Lung microvascular endothelial cell (primary cell): ENCODE measurements at regions not wholly inside any gene's neighbourhood (a gene's known extent, or its start where the extent isn't known, plus 50 kb on each side); places are given as distances from the start of the nearest gene placed in this dataset.

Source experiments
- DNase-seq, 2 donors: peaks; one replicate each; pipeline versions ENCODE4 v3.0.0 to v3.0.0-alpha.2; 2010; ENCODE audit warnings: low read depth in 2 of 2

- no peak for DNase-seq
These were observed 221.9 kb upstream of the GBE1 start for GRCh38 chr3:81983382-81983781.

DNA sequence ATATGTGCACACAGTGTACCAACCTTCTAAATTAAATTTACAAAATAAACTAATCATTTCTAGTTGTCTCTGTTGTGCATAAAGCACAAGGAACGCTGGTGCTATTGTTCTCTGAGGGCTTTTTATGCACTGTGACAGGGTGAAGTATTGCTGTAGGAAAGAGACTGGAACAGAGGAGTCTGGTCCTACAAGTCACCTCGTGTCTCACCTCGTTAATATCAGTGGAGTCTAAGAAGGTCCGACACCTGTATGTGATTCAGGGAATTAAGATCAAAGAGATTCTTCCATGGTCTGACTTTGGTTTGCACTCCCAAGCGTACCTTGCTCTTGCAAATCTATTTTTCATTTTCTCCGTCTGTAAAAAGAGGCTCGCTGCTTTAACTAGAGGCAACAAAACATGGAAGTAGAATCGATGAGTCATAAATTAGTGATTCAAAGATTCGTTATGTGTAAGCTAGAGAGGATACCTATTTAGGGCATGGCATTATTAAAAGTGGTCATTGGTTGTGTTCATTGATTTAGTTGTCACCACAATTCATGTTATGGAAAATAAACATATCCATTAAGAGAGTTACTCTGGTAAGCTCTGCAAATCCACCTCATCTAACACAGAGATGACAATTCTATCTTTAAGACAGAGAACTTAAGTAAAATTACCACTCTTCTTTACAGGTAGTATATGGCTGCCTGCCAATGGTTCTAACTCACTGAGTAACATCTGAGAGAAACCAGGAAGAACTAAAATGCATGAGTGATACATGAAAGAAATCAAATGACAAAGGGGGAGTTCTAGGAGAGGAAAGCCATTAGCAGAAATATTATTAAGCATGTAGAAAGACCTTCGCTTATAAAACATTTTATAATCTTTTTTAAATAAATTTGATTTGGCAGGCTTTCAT, 219.4 kb upstream of the GBE1 start:
- peak in 1 of 2 donors; percentile 20 for DNase-seq

- no peak for DNase-seq
These were observed 213.3 kb upstream of the GBE1 start for GRCh38 chr3:81974751-81975150.

DNA sequence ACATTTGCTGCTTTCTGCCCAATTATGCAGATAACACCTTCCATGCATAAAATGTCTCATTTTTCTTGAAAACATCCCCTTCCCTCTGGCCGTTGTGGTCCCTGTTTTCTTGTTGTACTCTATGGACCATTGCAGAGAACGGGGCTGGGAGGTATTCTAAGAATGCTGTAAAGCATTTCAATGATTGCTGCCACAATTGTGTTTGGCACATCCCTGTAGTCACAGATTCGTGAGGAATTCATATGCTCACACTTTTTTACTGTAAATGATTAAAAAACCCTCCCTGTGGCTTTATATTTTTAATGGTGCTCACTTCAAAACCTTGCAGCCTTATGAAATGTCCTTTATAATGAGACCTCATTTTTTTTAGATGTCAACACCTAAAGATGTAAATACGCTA, 207.2 kb upstream of the GBE1 start:
- no peak for DNase-seq

- DNase-seq: no peak
These were observed 205.9 kb upstream of the GBE1 start for GRCh38 chr3:81967393-81967792.

DNA sequence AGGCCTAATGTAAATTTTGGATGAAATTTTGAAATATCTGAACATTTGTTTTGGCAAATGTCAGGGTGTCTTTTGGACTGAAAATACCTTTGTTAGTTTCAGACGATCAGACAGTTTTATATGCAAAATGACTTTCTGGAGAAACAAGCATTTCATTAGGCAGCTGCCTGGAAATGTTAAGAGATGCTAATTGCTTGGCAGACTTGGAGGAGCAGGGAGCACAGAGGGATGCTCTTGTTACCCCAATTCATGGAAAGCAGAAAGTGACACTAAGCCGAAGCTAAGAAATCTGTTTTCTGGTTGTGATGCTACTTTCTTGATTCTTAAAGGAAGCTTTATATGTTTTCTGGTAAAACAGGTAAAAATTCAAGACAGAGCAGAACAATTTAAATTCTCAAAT, 204.3 kb upstream of the GBE1 start:
- no peak for DNase-seq

DNA sequence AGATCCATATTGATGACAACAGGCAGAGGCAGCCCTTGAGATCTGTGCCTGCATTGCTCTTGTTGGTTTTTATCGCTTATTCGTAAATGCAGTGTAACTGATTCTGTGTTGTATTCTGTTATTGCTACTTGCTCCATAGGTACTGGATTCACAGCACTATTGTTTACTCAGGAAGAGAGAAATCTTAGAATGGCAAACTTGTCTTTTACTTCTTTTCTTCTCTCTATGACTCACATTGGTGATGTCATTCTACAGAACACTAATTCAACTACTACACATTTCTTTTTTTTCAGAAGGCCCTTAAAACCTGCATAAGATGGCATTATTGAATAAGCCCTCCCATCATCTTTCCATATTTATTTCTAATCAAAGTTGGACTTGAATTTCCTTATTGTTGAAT, 201.0 kb upstream of the GBE1 start:
- no peak for DNase-seq

GRCh38 chr3:81958972-81959640, 197.7 kb upstream of the GBE1 start:
- DNase-seq: peak in 1 of 2 donors; percentile 0

- no peak for DNase-seq
These were observed 194.4 kb upstream of the GBE1 start for GRCh38 chr3:81955878-81956277.

DNA sequence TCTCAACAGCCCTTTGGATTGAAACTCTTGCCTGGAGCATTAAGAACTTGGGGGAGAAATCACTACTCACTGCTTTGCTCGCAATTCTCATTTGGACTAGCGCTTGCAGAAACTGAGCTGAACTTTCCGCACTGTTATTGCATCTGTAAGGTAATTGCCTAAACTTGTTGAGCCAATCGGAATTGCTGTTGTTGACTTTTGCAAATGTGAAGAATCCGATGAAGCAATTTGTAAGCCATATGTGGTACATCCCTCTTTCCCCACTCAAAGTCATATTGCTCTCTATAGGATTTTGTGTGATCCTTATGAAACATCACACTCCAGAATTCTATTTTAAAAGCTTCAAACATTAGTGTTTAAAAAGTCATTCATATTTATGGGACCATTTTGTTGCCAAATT, 191.7 kb upstream of the GBE1 start:
- DNase-seq: no peak

- no peak for DNase-seq
These were observed 190.7 kb upstream of the GBE1 start for GRCh38 chr3:81952141-81952540.

GRCh38 chr3:81951636-81952035, 190.2 kb upstream of the GBE1 start:
- DNase-seq: no peak

DNA sequence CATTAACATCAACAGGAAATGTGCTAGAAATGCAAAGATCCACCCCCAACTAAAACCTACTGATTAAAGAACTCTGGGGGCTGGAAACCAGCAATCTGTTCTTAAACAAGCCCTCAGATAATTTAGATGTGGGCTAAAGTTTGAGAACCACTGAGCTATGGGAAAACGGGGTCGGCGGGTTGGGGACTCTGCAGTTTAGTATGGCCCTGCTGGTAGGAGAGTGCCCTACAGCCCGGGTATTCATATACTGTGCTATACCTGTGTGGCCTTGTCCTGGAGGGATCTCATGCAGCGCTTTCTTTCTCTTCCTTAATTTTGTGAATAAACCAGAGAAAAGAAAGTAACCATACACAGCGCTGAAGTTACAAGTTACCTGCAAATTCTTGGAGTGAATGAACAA, 189.7 kb upstream of the GBE1 start:
- no peak for DNase-seq

DNA sequence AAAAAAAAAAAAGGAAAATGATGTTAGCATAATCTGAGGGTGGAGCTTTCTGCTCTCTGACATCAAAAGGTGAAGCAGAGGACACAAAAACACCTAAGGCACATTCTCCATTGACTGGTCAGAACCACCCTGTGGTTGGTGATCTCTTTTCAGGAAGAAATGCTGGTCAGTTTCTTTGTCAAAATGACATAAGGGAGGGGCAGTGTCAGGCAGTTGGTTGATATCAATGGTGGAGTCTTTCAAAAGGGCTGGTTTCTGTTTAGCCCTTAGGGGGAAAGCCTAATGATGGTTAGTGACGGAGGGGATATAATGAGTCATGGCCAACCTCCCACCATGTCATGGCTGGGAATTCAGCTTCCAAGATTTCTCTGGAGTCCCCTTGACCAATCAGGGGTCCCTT, 185.9 kb upstream of the GBE1 start:
- no peak for DNase-seq

DNA sequence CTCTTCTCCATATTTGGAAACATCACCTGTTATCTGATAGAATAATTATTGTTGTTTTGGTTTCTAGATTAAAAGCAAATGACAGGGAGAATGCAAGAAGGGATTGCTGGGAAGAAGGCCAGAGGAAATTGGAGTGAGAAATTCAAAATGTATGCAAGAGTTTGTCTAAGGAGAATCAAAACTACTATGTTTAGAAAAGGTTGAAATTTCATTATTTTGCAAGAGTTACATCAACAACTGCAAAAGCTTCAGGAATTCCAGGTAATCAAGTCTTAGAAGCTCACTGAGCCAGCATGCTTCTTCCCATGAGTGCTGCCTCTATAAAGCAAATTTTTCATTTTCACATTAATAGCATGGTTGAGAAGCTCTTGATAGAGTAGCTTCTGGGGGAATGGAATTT, 177.2 kb upstream of the GBE1 start:
- no peak for DNase-seq

GRCh38 chr3:81936817-81937216, 175.4 kb upstream of the GBE1 start:
- DNase-seq: no peak

GRCh38 chr3:81932681-81933080, 171.2 kb upstream of the GBE1 start:
- DNase-seq: no peak

DNA sequence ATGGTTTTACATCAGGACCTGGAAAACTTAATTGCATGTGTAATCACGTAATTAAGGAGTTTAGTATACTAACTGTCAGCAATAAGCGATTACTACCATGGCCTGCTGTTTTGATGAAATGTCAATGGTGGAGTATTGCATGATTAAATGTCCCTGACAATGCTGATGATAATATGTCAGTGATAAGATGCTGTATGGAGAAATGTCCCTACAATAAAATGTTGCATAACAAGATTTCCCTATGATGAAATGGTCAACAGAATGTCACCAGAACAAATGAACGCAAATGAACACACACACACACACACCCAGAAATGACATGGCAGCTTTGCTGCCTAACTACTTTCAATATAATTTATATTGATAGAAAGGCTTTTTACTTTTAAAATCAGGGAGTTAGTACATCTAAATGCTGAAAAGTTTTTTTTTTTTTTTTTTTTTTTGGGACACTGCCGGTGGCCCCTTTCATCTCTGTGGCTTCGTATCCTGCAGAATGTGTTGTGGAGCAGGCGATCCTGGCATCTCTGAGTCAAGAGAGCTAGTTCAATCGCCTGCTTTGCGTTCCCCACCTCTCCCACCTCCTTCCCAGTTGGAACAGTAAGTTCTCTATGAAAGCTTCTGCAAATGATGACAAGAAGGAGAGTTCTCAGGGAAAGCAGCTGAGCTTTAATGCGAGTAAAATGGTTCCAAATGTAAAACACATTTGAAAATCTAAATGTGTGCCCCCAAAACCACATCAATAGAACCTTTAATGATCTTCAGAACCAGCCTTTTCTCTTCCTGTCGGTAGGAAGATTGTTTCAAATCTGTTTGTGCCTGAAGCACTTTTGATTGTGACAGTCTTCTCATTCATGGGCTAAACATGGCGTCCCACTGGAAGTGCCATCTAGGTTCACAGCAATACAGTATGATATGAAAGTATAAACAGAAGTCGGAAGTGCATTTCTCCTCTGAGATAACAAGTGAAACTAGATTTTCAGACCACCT, 170.1 kb upstream of the GBE1 start:
- DNase-seq: no peak

DNA sequence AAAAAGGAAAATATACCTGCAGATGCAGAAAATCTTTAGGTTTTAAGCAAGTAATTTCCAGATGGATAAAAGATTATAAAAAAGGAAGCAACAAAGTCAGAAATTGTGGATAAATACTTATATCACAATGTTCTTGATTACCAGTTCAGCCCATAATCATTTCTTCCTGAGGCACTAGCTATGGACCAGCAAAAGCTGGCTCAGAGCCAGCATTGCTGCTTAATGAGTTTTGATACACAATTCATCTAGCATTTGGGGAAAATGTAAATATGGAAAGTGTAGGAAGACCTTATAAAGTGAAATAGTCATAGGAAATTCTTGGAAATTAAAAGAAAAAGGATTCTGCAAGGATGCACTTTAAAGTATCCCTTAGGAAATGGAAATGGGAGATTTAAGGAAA, 168.3 kb upstream of the GBE1 start:
- peak in 1 of 2 donors; percentile 3 for DNase-seq

DNA sequence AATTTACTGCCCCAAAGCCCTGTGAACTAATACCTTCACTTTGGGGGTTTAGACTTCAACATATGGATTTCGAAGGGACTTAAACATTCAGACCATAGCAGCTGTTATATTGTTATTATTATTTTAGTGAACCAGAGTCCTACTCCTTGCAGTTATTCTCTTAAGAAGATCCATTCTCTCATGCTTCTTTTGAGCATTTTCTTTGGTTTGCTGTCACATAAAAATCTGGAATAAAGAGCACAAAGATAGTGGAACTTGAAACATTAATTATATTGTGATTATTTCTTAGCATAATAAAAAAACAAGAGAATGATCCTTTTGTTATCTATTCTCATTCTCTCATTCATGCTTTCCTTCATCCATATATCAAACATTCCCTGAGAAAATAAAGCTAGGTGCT, 166.4 kb upstream of the GBE1 start:
- no peak for DNase-seq

DNA sequence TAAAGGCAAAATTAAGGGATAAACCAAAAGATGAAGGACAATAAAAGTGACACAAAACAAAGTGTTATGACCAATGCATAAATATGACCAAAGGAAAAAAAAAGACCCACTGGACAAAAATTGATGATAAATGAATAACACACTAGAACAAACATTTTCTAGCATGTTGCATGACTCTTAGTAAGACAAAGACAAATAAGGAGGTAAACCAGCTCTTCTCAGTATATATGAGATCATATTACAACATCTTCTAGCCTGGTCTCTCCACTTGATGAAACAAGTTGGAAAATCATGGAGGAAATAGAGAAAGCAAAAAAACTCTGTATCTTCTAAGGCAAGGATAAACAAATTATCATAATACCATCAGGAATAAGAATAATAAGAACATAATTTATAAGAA, 163.9 kb upstream of the GBE1 start:
- no peak for DNase-seq

GRCh38 chr3:81923038-81923437, 161.6 kb upstream of the GBE1 start:
- DNase-seq: no peak
